Ectodermal cell (in vitro differentiated cells): ENCODE measurements at regions not wholly inside any gene's neighbourhood (a gene's known extent, or its start where the extent isn't known, plus 50 kb on each side); places are given as distances from the start of the nearest gene placed in this dataset.

Experiments
- H3K27ac ChIP-seq: 2 replicates; pipeline ENCODE4 v1.7.0; 2013; ENCODE audit warnings: mild to moderate bottlenecking, low read depth, low read length; ENCODE audit not compliant: insufficient read depth, poor library complexity, severe bottlenecking
- H3K27me3 ChIP-seq: 2 replicates; pipeline ENCODE4 v1.7.0; 2013; ENCODE audit warnings: mild to moderate bottlenecking, low read length; ENCODE audit not compliant: insufficient read depth, control insufficient read depth, poor library complexity, severe bottlenecking
- H3K36me3 ChIP-seq: one replicate; pipeline ENCODE4 v1.7.0; 2013; ENCODE audit warnings: low read length; ENCODE audit not compliant: control insufficient read depth, insufficient read depth
- H3K4me1 ChIP-seq: one replicate; pipeline ENCODE4 v1.7.0; 2013; ENCODE audit warnings: low read length; ENCODE audit not compliant: control insufficient read depth, insufficient read depth
- H3K4me3 ChIP-seq: 2 replicates; pipeline ENCODE4 v1.7.0; 2013; ENCODE audit warnings: low read depth, low read length, control low read depth; ENCODE audit not compliant: insufficient read depth
- H3K9me3 ChIP-seq: 2 replicates; pipeline ENCODE4 v1.7.0; 2013; ENCODE audit warnings: mild to moderate bottlenecking, low read length, moderate library complexity; ENCODE audit not compliant: control insufficient read depth
- WGBS, 2 experiments: methylation state at CpG; one replicate each; pipeline ENCODE4 v1.1.7; 2013; ENCODE audit warnings: missing lambda C conversion rate in 2 of 2; 5-methylcytosine and 5-hydroxymethylcytosine counted together

- 74 to 92% methylated on average over 4 of the region's 5 CpGs for WGBS, 2 experiments
- Histone ChIP-seq H3K36me3 (no peaks in the 10 kb centered on the region), H3K9me3 (no peaks in the 10 kb centered on the region)
These were observed 657.8 kb upstream of the LINC00305 start for GRCh38 chr18:64806691-64807090.

GRCh38 chr18:64806232-64806631 is 657.3 kb upstream of the LINC00305 start:
- no peaks in the 10 kb centered on the region for H3K4me1 ChIP-seq
- no CpG with 5 or more reads among the region's 2 CpGs for WGBS, 2 experiments
- no peak overlapping the region for H3K4me3 ChIP-seq
- no peak overlapping the region for H3K27ac ChIP-seq
- H3K36me3 ChIP-seq = no peaks in the 10 kb centered on the region
- H3K27me3 ChIP-seq = no peaks in the 10 kb centered on the region
- H3K9me3 ChIP-seq = no peaks in the 10 kb centered on the region

More at GRCh38 chr18:64806691-64807090, 657.8 kb upstream of the LINC00305 start:
- H3K4me3 ChIP-seq = no peak overlapping the region
- H3K27me3 ChIP-seq = no peaks in the 10 kb centered on the region
- H3K4me1 ChIP-seq = no peaks in the 10 kb centered on the region
- no peak overlapping the region for H3K27ac ChIP-seq

GRCh38 chr18:64803471-64803870 is 654.6 kb upstream of the LINC00305 start:
- H3K4me3 ChIP-seq = no peak overlapping the region
- H3K4me1 ChIP-seq = no peaks in the 10 kb centered on the region
- no peaks in the 10 kb centered on the region for H3K9me3 ChIP-seq
- no peaks in the 10 kb centered on the region for H3K27me3 ChIP-seq
- no peak overlapping the region for H3K27ac ChIP-seq
- H3K36me3 ChIP-seq = no peaks in the 10 kb centered on the region
- WGBS, 2 experiments = 71% methylated on average over 1 of the region's 1 CpG; no CpG with 5 or more reads in 1 of the 2 experiments

- no peaks in the 10 kb centered on the region for H3K36me3 ChIP-seq
- no peaks in the 10 kb centered on the region for H3K9me3 ChIP-seq
- no peaks in the 10 kb centered on the region for H3K4me1 ChIP-seq
- no peaks in the 10 kb centered on the region for H3K27me3 ChIP-seq
- H3K27ac ChIP-seq = no peak overlapping the region
- H3K4me3 ChIP-seq = no peak overlapping the region
These were observed 651.3 kb upstream of the LINC00305 start for GRCh38 chr18:64800151-64800550.

GRCh38 chr18:64799376-64799775 is 650.5 kb upstream of the LINC00305 start:
- H3K27ac ChIP-seq = no peak overlapping the region
- no peaks in the 10 kb centered on the region for H3K36me3 ChIP-seq
- H3K4me1 ChIP-seq = no peaks in the 10 kb centered on the region
- no peaks in the 10 kb centered on the region for H3K9me3 ChIP-seq
- no peaks in the 10 kb centered on the region for H3K27me3 ChIP-seq
- no peak overlapping the region for H3K4me3 ChIP-seq
- WGBS, 2 experiments = 93 to 98% methylated on average over 4 of the region's 4 CpGs

- H3K9me3 ChIP-seq = no peaks in the 10 kb centered on the region
- no peaks in the 10 kb centered on the region for H3K27me3 ChIP-seq
- no peak overlapping the region for H3K4me3 ChIP-seq
- H3K36me3 ChIP-seq = no peaks in the 10 kb centered on the region
- WGBS, 2 experiments = 90 to 95% methylated on average over 4 of the region's 4 CpGs
- H3K27ac ChIP-seq = no peak overlapping the region
- no peaks in the 10 kb centered on the region for H3K4me1 ChIP-seq
These were observed 642.3 kb upstream of the LINC00305 start for GRCh38 chr18:64791236-64791635.

GRCh38 chr18:64785686-64786085 is 636.8 kb upstream of the LINC00305 start:
- H3K27ac ChIP-seq = no peak overlapping the region
- no peaks in the 10 kb centered on the region for H3K9me3 ChIP-seq
- H3K36me3 ChIP-seq = no peaks in the 10 kb centered on the region
- 56 to 61% methylated on average over 3 of the region's 4 CpGs for whole genome bisulfite sequencing, 2 experiments
- H3K4me3 ChIP-seq = no peak overlapping the region
- H3K27me3 ChIP-seq = no peaks in the 10 kb centered on the region
- H3K4me1 ChIP-seq = no peaks in the 10 kb centered on the region

GRCh38 chr18:64777556-64777955 is 628.7 kb upstream of the LINC00305 start:
- Histone ChIP-seq H3K27ac (no peak overlapping the region), H3K4me1 (no peaks in the 10 kb centered on the region), H3K27me3 (no peaks in the 10 kb centered on the region), H3K4me3 (no peak overlapping the region), H3K9me3 (no peaks in the 10 kb centered on the region), H3K36me3 (no peaks in the 10 kb centered on the region)
- 92 to 97% methylated on average over 4 to 6 of the region's 6 CpGs for WGBS, 2 experiments

- H3K4me3 ChIP-seq = no peak overlapping the region
- no peaks in the 10 kb centered on the region for H3K9me3 ChIP-seq
- no peaks in the 10 kb centered on the region for H3K4me1 ChIP-seq
- H3K27ac ChIP-seq = no peak overlapping the region
- H3K36me3 ChIP-seq = no peaks in the 10 kb centered on the region
- H3K27me3 ChIP-seq = no peaks in the 10 kb centered on the region
- WGBS, 2 experiments = 71 to 82% methylated on average over 2 of the region's 3 CpGs
These were observed 617.0 kb upstream of the LINC00305 start for GRCh38 chr18:64765908-64766307.

GRCh38 chr18:64752707-64753106 is 603.8 kb upstream of the LINC00305 start:
- Histone ChIP-seq H3K9me3 (no peaks in the 10 kb centered on the region), H3K4me3 (no peak overlapping the region), H3K36me3 (no peaks in the 10 kb centered on the region), H3K27me3 (no peaks in the 10 kb centered on the region), H3K27ac (no peak overlapping the region), H3K4me1 (no peaks in the 10 kb centered on the region)
- WGBS, 2 experiments = 38 to 39% methylated on average over 2 of the region's 2 CpGs

- 80 to 84% methylated on average over 2 of the region's 2 CpGs for WGBS, 2 experiments
- H3K27me3 ChIP-seq = no peaks in the 10 kb centered on the region
- no peaks in the 10 kb centered on the region for H3K9me3 ChIP-seq
- no peaks in the 10 kb centered on the region for H3K36me3 ChIP-seq
- H3K27ac ChIP-seq = no peak overlapping the region
- H3K4me1 ChIP-seq = no peaks in the 10 kb centered on the region
- H3K4me3 ChIP-seq = no peak overlapping the region
These were observed 601.0 kb upstream of the LINC00305 start for GRCh38 chr18:64749884-64750283.
